ENCODE measurements at regions not wholly inside any gene's neighbourhood (a gene's known extent, or its start where the extent isn't known, plus 50 kb on each side); places are given as distances from the start of the nearest gene placed in this dataset.

- DNase-seq, result no peak
These were observed 151.3 kb downstream of the BTG1 start for GRCh38 chr12:91994208-91994797.

GRCh38 chr12:91993287-91994017 lies 152.2 kb downstream of the BTG1 start:
- no peak for DNase-seq

- no peak for DNase-seq
These were observed 154.1 kb downstream of the BTG1 start for GRCh38 chr12:91991399-91992187.

- no peak for DNase-seq
These were observed 155.1 kb downstream of the BTG1 start for GRCh38 chr12:91990525-91990924.

GRCh38 chr12:91989143-91989542 lies 156.5 kb downstream of the BTG1 start:
- DNase-seq, result no peak

- no peak for DNase-seq
These were observed 157.3 kb downstream of the BTG1 start for GRCh38 chr12:91988086-91988923.

- no peak for DNase-seq
These were observed 159.6 kb downstream of the BTG1 start for GRCh38 chr12:91986084-91986483.

- DNase-seq, result no peak
These were observed 160.5 kb downstream of the BTG1 start for GRCh38 chr12:91985002-91985787.

GRCh38 chr12:91984556-91984955 lies 161.1 kb downstream of the BTG1 start:
- DNase-seq, result no peak

- DNase-seq, result no peak
These were observed 161.7 kb downstream of the BTG1 start for GRCh38 chr12:91983935-91984334.

- DNase-seq, result no peak
These were observed 162.7 kb downstream of the BTG1 start for GRCh38 chr12:91982946-91983345.

GRCh38 chr12:91980389-91980821 lies 165.2 kb downstream of the BTG1 start:
- no peak for DNase-seq

GRCh38 chr12:91978143-91978542 lies 167.5 kb downstream of the BTG1 start:
- DNase-seq, result no peak

- DNase-seq, result no peak
These were observed 169.8 kb downstream of the BTG1 start for GRCh38 chr12:91975891-91976290.

GRCh38 chr12:91974541-91975085 lies 171.0 kb downstream of the BTG1 start:
- no peak for DNase-seq

GRCh38 chr12:91973813-91974212 lies 171.8 kb downstream of the BTG1 start:
- no peak for DNase-seq

- no peak for DNase-seq
These were observed 172.8 kb downstream of the BTG1 start for GRCh38 chr12:91972896-91973295.

- no peak for DNase-seq
These were observed 176.9 kb downstream of the BTG1 start for GRCh38 chr12:91968777-91969171.

GRCh38 chr12:91968076-91968776 lies 177.4 kb downstream of the BTG1 start:
- DNase-seq, result no peak

- no peak for DNase-seq
These were observed 178.1 kb downstream of the BTG1 start for GRCh38 chr12:91967590-91967989.

- DNase-seq, result no peak
These were observed 179.9 kb downstream of the BTG1 start for GRCh38 chr12:91965781-91966180.
